H9 (cell line): ENCODE measurements at regions not wholly inside any gene's neighbourhood (a gene's known extent, or its start where the extent isn't known, plus 50 kb on each side); places are given as distances from the start of the nearest gene placed in this dataset.

Experiments used
- DNase-seq: peaks from one replicate; pipeline ENCODE4 v3.0.0-alpha.2; 2017
- H2AFZ ChIP-seq: one replicate; pipeline ENCODE4 v1.6.1; 2013; ENCODE audit warnings: mild to moderate bottlenecking, low read length, control low read depth, moderate library complexity
- H2AK5ac ChIP-seq: 2 replicates; pipeline ENCODE4 v1.6.1; 2013; ENCODE audit warnings: low read length, control low read depth, mixed read lengths; ENCODE audit not compliant: insufficient read length
- H2BK120ac ChIP-seq: one replicate; pipeline ENCODE4 v1.6.1; 2013; ENCODE audit warnings: low read depth, mild to moderate bottlenecking, low read length, control low read depth, inconsistent platforms; ENCODE audit not compliant: poor library complexity, severe bottlenecking
- H2BK12ac ChIP-seq: 2 replicates; pipeline ENCODE4 v1.6.1; 2013; ENCODE audit warnings: low read length, control low read depth, mixed read lengths, low read depth; ENCODE audit not compliant: insufficient read length
- H2BK15ac ChIP-seq: 2 replicates; pipeline ENCODE4 v1.6.1; 2013; ENCODE audit warnings: low read depth, low read length, control low read depth
- H2BK20ac ChIP-seq: one replicate; pipeline ENCODE4 v1.6.1; 2013; ENCODE audit warnings: low read depth, mild to moderate bottlenecking, low read length, control low read depth, inconsistent platforms; ENCODE audit not compliant: poor library complexity, severe bottlenecking
- H2BK5ac ChIP-seq: 2 replicates; pipeline ENCODE4 v1.6.1; 2013; ENCODE audit warnings: low read length, control low read depth, mixed read lengths; ENCODE audit not compliant: insufficient read length
- H3K14ac ChIP-seq: 2 replicates; pipeline ENCODE4 v1.6.1; 2013; ENCODE audit warnings: low read length, control low read depth; ENCODE audit not compliant: insufficient read depth
- H3K18ac ChIP-seq: 2 replicates; pipeline ENCODE4 v1.6.1; 2013; ENCODE audit warnings: low read depth, mild to moderate bottlenecking, mixed read lengths, low read length, control low read depth; ENCODE audit not compliant: insufficient read length
- H3K23ac ChIP-seq: 2 replicates; pipeline ENCODE4 v1.6.1; 2013; ENCODE audit warnings: low read length, control low read depth, mixed read lengths, low read depth; ENCODE audit not compliant: insufficient read length
- H3K23me2 ChIP-seq: 2 replicates; pipeline ENCODE4 v1.6.1; 2013; ENCODE audit warnings: low read depth, mild to moderate bottlenecking, mixed read lengths, low read length, control low read depth; ENCODE audit not compliant: insufficient read length, poor library complexity, severe bottlenecking
- H3K27ac ChIP-seq: 2 replicates; pipeline ENCODE4 v1.5.1; 2013; ENCODE audit warnings: low read length, control low read depth, mixed read lengths, low read depth; ENCODE audit not compliant: insufficient read length
- H3K27me3 ChIP-seq: 2 replicates; pipeline ENCODE4 v1.6.1; 2013; ENCODE audit warnings: low read length, control low read depth, inconsistent platforms; ENCODE audit not compliant: insufficient read depth
- H3K4ac ChIP-seq: 2 replicates; pipeline ENCODE4 v1.6.1; 2013; ENCODE audit warnings: low read depth, mild to moderate bottlenecking, control low read depth, inconsistent platforms, low read length, moderate library complexity
- H3K4me1 ChIP-seq: 2 replicates; pipeline ENCODE4 v1.6.1; 2013; ENCODE audit warnings: low read length, control low read depth, inconsistent platforms; ENCODE audit not compliant: insufficient read depth
- H3K4me2 ChIP-seq: 2 replicates; pipeline ENCODE4 v1.6.1; 2013; ENCODE audit warnings: low read length, control low read depth, mixed read lengths; ENCODE audit not compliant: insufficient read length, insufficient read depth
- H3K56ac ChIP-seq: 2 replicates; pipeline ENCODE4 v1.6.1; 2013; ENCODE audit warnings: low read depth, mild to moderate bottlenecking, mixed read lengths, low read length, control low read depth; ENCODE audit not compliant: insufficient read length
- H3K79me1 ChIP-seq: 2 replicates; pipeline ENCODE4 v1.6.1; 2013; ENCODE audit warnings: low read depth, mild to moderate bottlenecking, moderate library complexity, low read length, control low read depth, inconsistent platforms; ENCODE audit not compliant: insufficient read depth, poor library complexity, severe bottlenecking
- H3K79me2 ChIP-seq: 2 replicates; pipeline ENCODE4 v1.6.1; 2013; ENCODE audit warnings: low read length, control low read depth, inconsistent platforms; ENCODE audit not compliant: insufficient read depth
- H3K9ac ChIP-seq: 2 replicates; pipeline ENCODE4 v1.6.1; 2013; ENCODE audit warnings: low read length, control low read depth, mixed read lengths; ENCODE audit not compliant: insufficient read length; ENCODE audit errors: extremely low read depth
- H3K9me3 ChIP-seq: one replicate; pipeline ENCODE4 v1.6.1; 2013; ENCODE audit warnings: low read depth, low read length, inconsistent platforms; ENCODE audit not compliant: control insufficient read depth
- H3T11ph ChIP-seq: one replicate; pipeline ENCODE4 v1.6.1; 2013; ENCODE audit warnings: mild to moderate bottlenecking, low read length, control low read depth, inconsistent platforms
- H4K20me1 ChIP-seq: one replicate; pipeline ENCODE4 v1.6.1; 2013; ENCODE audit not compliant: control insufficient read depth, insufficient read length, insufficient read depth
- H4K5ac ChIP-seq: 2 replicates; pipeline ENCODE4 v1.6.1; 2013; ENCODE audit warnings: low read depth, mild to moderate bottlenecking, mixed read lengths, low read length, control low read depth; ENCODE audit not compliant: insufficient read length
- H4K8ac ChIP-seq: replicated peaks from 2 replicates; pipeline ENCODE4 v1.6.1; 2013; ENCODE audit warnings: low read length, control low read depth, mixed read lengths, low read depth; ENCODE audit not compliant: insufficient read length
- H4K91ac ChIP-seq: 2 replicates; pipeline ENCODE4 v1.6.1; 2013; ENCODE audit warnings: low read depth, mild to moderate bottlenecking, moderate library complexity, mixed read lengths, low read length, control low read depth; ENCODE audit not compliant: insufficient read length
- H3K27ac Mint-ChIP-seq, 3 experiments: 2 replicates in 2 of 3; 3 replicates in 1 of 3; pipeline ENCODE4 v1.8.0; 2020 to 2021; ENCODE audit warnings: mixed read lengths in 3 of 3, mild to moderate bottlenecking in 1 of 3, moderate library complexity in 1 of 3
- H3K27me3 Mint-ChIP-seq: 2 replicates; pipeline ENCODE4 v1.8.0; 2021; ENCODE audit warnings: low read depth, mild to moderate bottlenecking, moderate library complexity, mixed read lengths
- H3K36me3 Mint-ChIP-seq, 3 experiments: 2 replicates in 2 of 3; 3 replicates in 1 of 3; pipeline ENCODE4 v1.8.0; 2020 to 2021; ENCODE audit warnings: low read depth in 3 of 3, mixed read lengths in 3 of 3; ENCODE audit not compliant: insufficient read depth in 1 of 3
- H3K4me1 Mint-ChIP-seq, 2 experiments: 2 replicates each; pipeline ENCODE4 v1.8.0; 2020; ENCODE audit warnings: mixed read lengths in 2 of 2
- H3K4me3 Mint-ChIP-seq, 2 experiments: 2 replicates in 1 of 2; 3 replicates in 1 of 2; pipeline ENCODE4 v1.8.0; 2020 to 2021; ENCODE audit warnings: mild to moderate bottlenecking in 2 of 2, mixed read lengths in 2 of 2, moderate library complexity in 1 of 2
- H3K9me3 Mint-ChIP-seq, 2 experiments: 2 replicates in 1 of 2; 3 replicates in 1 of 2; pipeline ENCODE4 v1.8.0; 2020; ENCODE audit warnings: mild to moderate bottlenecking in 2 of 2, mixed read lengths in 2 of 2, moderate library complexity in 1 of 2
- TF ChIP-seq, protein P1 (sequence below): fragments of 200-600 bp; sonication (generic); conservative IDR thresholded peaks from 3 replicates; pipeline ENCODE4 v1.8.0; 2021; ENCODE audit warnings: antibody characterized with exemption, mild to moderate bottlenecking

- Histone ChIP-seq H2BK120ac (no peak overlapping the region), H3K18ac (no peak overlapping the region), H3K79me2 (peaks cover 24% of the 10 kb centered on the region; the same call in 1 of the 2 replicates), H4K91ac (no peak overlapping the region), H2BK15ac (no peak overlapping the region), H3K9ac (no peak overlapping the region), H4K5ac (no peak overlapping the region), H3K9me3 (no peaks in the 10 kb centered on the region), H2BK20ac (no peak overlapping the region), H2BK12ac (no peak overlapping the region), H3K27ac (no peak overlapping the region), H3K79me1 (no peaks in the 10 kb centered on the region), H3K23ac (peak overlapping the region; percentile 74), H3K4ac (no peak overlapping the region), H3K14ac (no peak overlapping the region), H3K4me2 (no peak overlapping the region), H2AK5ac (no peak overlapping the region), H4K8ac (no peak overlapping the region), H3T11ph (no peak overlapping the region), H2BK5ac (no peak overlapping the region), H2AFZ (no peak overlapping the region), H3K4me1 (peaks cover 13% of the 10 kb centered on the region; the same call in 1 of the 2 replicates), H3K23me2 (no peaks in the 10 kb centered on the region), H3K27me3 (no peaks in the 10 kb centered on the region), H4K20me1 (no peaks in the 10 kb centered on the region), H3K56ac (no peak overlapping the region)
- H3K4me3 Mint-ChIP-seq: no peak overlapping the region
- peaks cover 13 to 29% of the 10 kb centered on the region in 2 experiments for H3K9me3 Mint-ChIP-seq
- TF ChIP-seq, protein P1, sequence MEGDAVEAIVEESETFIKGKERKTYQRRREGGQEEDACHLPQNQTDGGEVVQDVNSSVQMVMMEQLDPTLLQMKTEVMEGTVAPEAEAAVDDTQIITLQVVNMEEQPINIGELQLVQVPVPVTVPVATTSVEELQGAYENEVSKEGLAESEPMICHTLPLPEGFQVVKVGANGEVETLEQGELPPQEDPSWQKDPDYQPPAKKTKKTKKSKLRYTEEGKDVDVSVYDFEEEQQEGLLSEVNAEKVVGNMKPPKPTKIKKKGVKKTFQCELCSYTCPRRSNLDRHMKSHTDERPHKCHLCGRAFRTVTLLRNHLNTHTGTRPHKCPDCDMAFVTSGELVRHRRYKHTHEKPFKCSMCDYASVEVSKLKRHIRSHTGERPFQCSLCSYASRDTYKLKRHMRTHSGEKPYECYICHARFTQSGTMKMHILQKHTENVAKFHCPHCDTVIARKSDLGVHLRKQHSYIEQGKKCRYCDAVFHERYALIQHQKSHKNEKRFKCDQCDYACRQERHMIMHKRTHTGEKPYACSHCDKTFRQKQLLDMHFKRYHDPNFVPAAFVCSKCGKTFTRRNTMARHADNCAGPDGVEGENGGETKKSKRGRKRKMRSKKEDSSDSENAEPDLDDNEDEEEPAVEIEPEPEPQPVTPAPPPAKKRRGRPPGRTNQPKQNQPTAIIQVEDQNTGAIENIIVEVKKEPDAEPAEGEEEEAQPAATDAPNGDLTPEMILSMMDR: no peak
- no peak for DNase-seq
- H3K4me1 Mint-ChIP-seq: peaks cover 42 to 46% of the 10 kb centered on the region in 2 experiments
- H3K27me3 Mint-ChIP-seq: no peaks in the 10 kb centered on the region
- H3K36me3 Mint-ChIP-seq: peaks cover 28 to 46% (median 46%) of the 10 kb centered on the region in 3 experiments
- peak overlapping the region; percentile 9 to 46 (median 20); a peak in 3 of 7 replicates for H3K27ac Mint-ChIP-seq
These were observed 175.9 kb upstream of the FOXN3 start for GRCh38 chr14:89592961-89593360.
